GM12878 (cell line): ENCODE measurements at regions not wholly inside any gene's neighbourhood (a gene's known extent, or its start where the extent isn't known, plus 50 kb on each side); places are given as distances from the start of the nearest gene placed in this dataset.

Source experiments
- ATAC-seq: fragments of 200-7000 bp; cut with Tn5 transposase; 3 replicates; pipeline ENCODE4 v1.9.1; 2020; ENCODE audit warnings: mild to moderate bottlenecking, moderate library complexity
- BruUV-seq: library from RNA; stranded (reverse); fragments of 400-500 nt; replicated peaks from 2 replicates; lab custom pipeline; 2021; lab: Mats Ljungman, UMichigan
- CTCF ChIA-PET: fragments of 300-600 bp; sonication (Branson Sonifier 250); formaldehyde crosslinking; extraction: SDS; loops from one replicate; lab custom pipeline; 2021; ENCODE audit warnings: inconsistent platforms; lab: Yijun Ruan, JAX
- POLR2A ChIA-PET: fragments of 350-600 bp; formaldehyde crosslinking; extraction: SDS; loops from one replicate; lab custom pipeline; 2021; ENCODE audit warnings: inconsistent platforms; lab: Charles Lee
- RAD21 ChIA-PET: fragments of 300-600 bp; sonication (Branson Sonifier 250); formaldehyde crosslinking; loops from one replicate; lab custom pipeline; 2023; ENCODE audit warnings: antibody characterized with exemption; ENCODE audit not compliant: unreplicated experiment; lab: Charles Lee
- SMC1A ChIA-PET: fragments of 300-600 bp; sonication (Branson Sonifier 250); formaldehyde crosslinking; loops from one replicate; lab custom pipeline; 2023; ENCODE audit not compliant: unreplicated experiment, uncharacterized antibody; lab: Charles Lee
- DNase-seq: peaks from one replicate; pipeline ENCODE4 v3.0.0-alpha.2; 2011; ENCODE audit warnings: low read depth, low spot score
- FAIRE-seq: peaks from 3 replicates; lab custom pipeline; 2011; peaks lifted over from hg19 to GRCh38; lab: Jason Lieb, UNC
- H2AFZ ChIP-seq: 2 replicates; pipeline ENCODE4 v1.6.0; 2011; ENCODE audit warnings: low read depth, low read length, control low read depth; ENCODE audit not compliant: control insufficient read depth
- H3K27ac ChIP-seq: 2 replicates; pipeline ENCODE4 v1.5.1; 2011; ENCODE audit warnings: control low read depth; ENCODE audit not compliant: control insufficient read depth, insufficient read depth
- H3K27me3 ChIP-seq, 2 experiments: replicated peaks in 1 of 2; 2 replicates each; pipeline versions ENCODE4 v1.6.0 to v1.6.1; 2011; ENCODE audit warnings: low read length in 1 of 2; ENCODE audit not compliant: control insufficient read depth in 2 of 2, insufficient read depth in 2 of 2
- H3K36me3 ChIP-seq, 2 experiments: 2 replicates each; pipeline ENCODE4 v1.5.1; 2011; ENCODE audit warnings: low read length in 1 of 2; ENCODE audit not compliant: control insufficient read depth in 2 of 2, insufficient read depth in 2 of 2
- H3K4me1 ChIP-seq: 2 replicates; pipeline ENCODE4 v1.6.1; 2011; ENCODE audit warnings: mild to moderate bottlenecking, low read length, moderate library complexity, mixed read lengths; ENCODE audit not compliant: control insufficient read depth, insufficient read depth
- H3K4me2 ChIP-seq: 2 replicates; pipeline ENCODE4 v1.6.0; 2011; ENCODE audit warnings: control low read depth; ENCODE audit not compliant: control insufficient read depth, insufficient read depth
- H3K4me3 ChIP-seq: fragments of 200-600 bp; sonication (generic); 2 replicates; pipeline ENCODE4 v1.5.1; 2016
- H3K79me2 ChIP-seq: 2 replicates; pipeline ENCODE4 v1.6.0; 2011; ENCODE audit warnings: low read length; ENCODE audit not compliant: control insufficient read depth, insufficient read depth
- H3K9ac ChIP-seq: 2 replicates; pipeline ENCODE4 v1.8.0; 2011; ENCODE audit warnings: low read length, control low read depth, mixed read lengths; ENCODE audit not compliant: control insufficient read depth, insufficient read depth
- H3K9me3 ChIP-seq: replicated peaks from 3 replicates; pipeline ENCODE4 v1.5.1; 2011; ENCODE audit warnings: mild to moderate bottlenecking, low read length; ENCODE audit not compliant: control insufficient read depth, insufficient read depth
- H4K20me1 ChIP-seq: 2 replicates; pipeline ENCODE4 v1.6.0; 2011; ENCODE audit not compliant: control insufficient read depth, insufficient read depth
- ELK1 ChIP-seq: IDR thresholded peaks from 2 replicates; pipeline ENCODE4 v1.6.1; 2012; ENCODE audit warnings: low read depth, low read length, improper control_type of control experiment
- GATAD2B ChIP-seq: fragments of 450-650 bp; conservative IDR thresholded peaks from 2 replicates; pipeline ENCODE4 v1.6.1; 2017; ENCODE audit warnings: low read depth, mild to moderate bottlenecking, moderate library complexity
- USF1 ChIP-seq: IDR thresholded peaks from 2 replicates; pipeline ENCODE4 v1.6.1; 2011; ENCODE audit warnings: borderline replicate concordance, low read depth, mild to moderate bottlenecking, moderate library complexity, mixed read lengths, low read length; ENCODE audit not compliant: insufficient read depth; ENCODE audit errors: extremely low read length
- WGBS: methylation state at CpG from one replicate; pipeline ENCODE4 v1.1.6; 2016; ENCODE audit warnings: low lambda C conversion rate; ENCODE audit not compliant: insufficient replicate concordance, insufficient coverage; ENCODE audit errors: missing lambda C conversion rate; 5-methylcytosine and 5-hydroxymethylcytosine counted together
- in situ Hi-C: fragments of 300-500 bp; cut with MboI; formaldehyde crosslinking; loops from 9 replicates; pipeline ENCODE4 v1.14.3; 2018; ENCODE audit warnings: mixed read lengths
- intact Hi-C: fragments of 100-400 bp; cut with micrococcal nuclease; formaldehyde crosslinking; loops from one replicate; pipeline ENCODE4 v1.14.2; 2022; ENCODE audit not compliant: unreplicated experiment
- TF ChIP-seq, protein P1 (sequence below): fragments of 450-650 bp; formaldehyde crosslinking; IDR thresholded peaks from 2 replicates; pipeline ENCODE4 v1.5.0; 2022; ENCODE audit warnings: mild to moderate bottlenecking, missing genetic modification characterization
- TF ChIP-seq, protein P2 (sequence below): fragments of 450-650 bp; IDR thresholded peaks from 2 replicates; pipeline ENCODE4 v1.6.1; 2016; ENCODE audit warnings: mild to moderate bottlenecking, moderate library complexity, borderline replicate concordance

GRCh38 chr5:58040846-58041245 lies 419.0 kb downstream of the PLK2 start:
- FAIRE-seq: no peak
- Histone ChIP-seq H3K9ac (no peak overlapping the region), H3K4me3 (no peak overlapping the region), H3K79me2 (no peaks in the 10 kb centered on the region), H3K4me2 (no peak overlapping the region), H3K9me3 (no peaks in the 10 kb centered on the region), H2AFZ (no peak overlapping the region), H3K27ac (no peak overlapping the region), H4K20me1 (no peaks in the 10 kb centered on the region), H3K4me1 (no peaks in the 10 kb centered on the region), H3K27me3 (no peaks in the 10 kb centered on the region), H3K36me3 (no peaks in the 10 kb centered on the region)
- intact Hi-C loops: no loop called here
- ChIA-PET CTCF (no interaction called here), SMC1A (no interaction called here), POLR2A (no interaction called here), RAD21 (no interaction called here)
- BruUV-seq: no TSS peak
- ATAC-seq: no peak
- no peak for TF ChIP-seq USF1
- no peak for TF ChIP-seq ELK1
- TF ChIP-seq, protein P1, sequence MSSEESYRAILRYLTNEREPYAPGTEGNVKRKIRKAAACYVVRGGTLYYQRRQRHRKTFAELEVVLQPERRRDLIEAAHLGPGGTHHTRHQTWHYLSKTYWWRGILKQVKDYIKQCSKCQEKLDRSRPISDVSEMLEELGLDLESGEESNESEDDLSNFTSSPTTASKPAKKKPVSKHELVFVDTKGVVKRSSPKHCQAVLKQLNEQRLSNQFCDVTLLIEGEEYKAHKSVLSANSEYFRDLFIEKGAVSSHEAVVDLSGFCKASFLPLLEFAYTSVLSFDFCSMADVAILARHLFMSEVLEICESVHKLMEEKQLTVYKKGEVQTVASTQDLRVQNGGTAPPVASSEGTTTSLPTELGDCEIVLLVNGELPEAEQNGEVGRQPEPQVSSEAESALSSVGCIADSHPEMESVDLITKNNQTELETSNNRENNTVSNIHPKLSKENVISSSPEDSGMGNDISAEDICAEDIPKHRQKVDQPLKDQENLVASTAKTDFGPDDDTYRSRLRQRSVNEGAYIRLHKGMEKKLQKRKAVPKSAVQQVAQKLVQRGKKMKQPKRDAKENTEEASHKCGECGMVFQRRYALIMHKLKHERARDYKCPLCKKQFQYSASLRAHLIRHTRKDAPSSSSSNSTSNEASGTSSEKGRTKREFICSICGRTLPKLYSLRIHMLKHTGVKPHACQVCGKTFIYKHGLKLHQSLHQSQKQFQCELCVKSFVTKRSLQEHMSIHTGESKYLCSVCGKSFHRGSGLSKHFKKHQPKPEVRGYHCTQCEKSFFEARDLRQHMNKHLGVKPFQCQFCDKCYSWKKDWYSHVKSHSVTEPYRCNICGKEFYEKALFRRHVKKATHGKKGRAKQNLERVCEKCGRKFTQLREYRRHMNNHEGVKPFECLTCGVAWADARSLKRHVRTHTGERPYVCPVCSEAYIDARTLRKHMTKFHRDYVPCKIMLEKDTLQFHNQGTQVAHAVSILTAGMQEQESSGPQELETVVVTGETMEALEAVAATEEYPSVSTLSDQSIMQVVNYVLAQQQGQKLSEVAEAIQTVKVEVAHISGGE (CRISPR knock-in tag): no peak
- TF ChIP-seq, protein P2, sequence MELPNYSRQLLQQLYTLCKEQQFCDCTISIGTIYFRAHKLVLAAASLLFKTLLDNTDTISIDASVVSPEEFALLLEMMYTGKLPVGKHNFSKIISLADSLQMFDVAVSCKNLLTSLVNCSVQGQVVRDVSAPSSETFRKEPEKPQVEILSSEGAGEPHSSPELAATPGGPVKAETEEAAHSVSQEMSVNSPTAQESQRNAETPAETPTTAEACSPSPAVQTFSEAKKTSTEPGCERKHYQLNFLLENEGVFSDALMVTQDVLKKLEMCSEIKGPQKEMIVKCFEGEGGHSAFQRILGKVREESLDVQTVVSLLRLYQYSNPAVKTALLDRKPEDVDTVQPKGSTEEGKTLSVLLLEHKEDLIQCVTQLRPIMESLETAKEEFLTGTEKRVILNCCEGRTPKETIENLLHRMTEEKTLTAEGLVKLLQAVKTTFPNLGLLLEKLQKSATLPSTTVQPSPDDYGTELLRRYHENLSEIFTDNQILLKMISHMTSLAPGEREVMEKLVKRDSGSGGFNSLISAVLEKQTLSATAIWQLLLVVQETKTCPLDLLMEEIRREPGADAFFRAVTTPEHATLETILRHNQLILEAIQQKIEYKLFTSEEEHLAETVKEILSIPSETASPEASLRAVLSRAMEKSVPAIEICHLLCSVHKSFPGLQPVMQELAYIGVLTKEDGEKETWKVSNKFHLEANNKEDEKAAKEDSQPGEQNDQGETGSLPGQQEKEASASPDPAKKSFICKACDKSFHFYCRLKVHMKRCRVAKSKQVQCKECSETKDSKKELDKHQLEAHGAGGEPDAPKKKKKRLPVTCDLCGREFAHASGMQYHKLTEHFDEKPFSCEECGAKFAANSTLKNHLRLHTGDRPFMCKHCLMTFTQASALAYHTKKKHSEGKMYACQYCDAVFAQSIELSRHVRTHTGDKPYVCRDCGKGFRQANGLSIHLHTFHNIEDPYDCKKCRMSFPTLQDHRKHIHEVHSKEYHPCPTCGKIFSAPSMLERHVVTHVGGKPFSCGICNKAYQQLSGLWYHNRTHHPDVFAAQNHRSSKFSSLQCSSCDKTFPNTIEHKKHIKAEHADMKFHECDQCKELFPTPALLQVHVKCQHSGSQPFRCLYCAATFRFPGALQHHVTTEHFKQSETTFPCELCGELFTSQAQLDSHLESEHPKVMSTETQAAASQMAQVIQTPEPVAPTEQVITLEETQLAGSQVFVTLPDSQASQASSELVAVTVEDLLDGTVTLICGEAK: no peak
- no peak for TF ChIP-seq GATAD2B
- WGBS: 5% methylated on average over 1 of the region's 1 CpG
- in situ Hi-C loops: no loop called here
- no peak for DNase-seq
